HG03520 (cell line): ENCODE measurements at regions not wholly inside any gene's neighbourhood (a gene's known extent, or its start where the extent isn't known, plus 50 kb on each side); places are given as distances from the start of the nearest gene placed in this dataset.
A peak's percentile ranks its signal among the peaks of the same experiment; 100 is the strongest.

ENCODE experiments used
- ATAC-seq: cut with Tn5 transposase; IDR thresholded peaks from one replicate; pipeline ENCODE4 v1.9.1; 2021; ENCODE audit warnings: mild to moderate bottlenecking, moderate library complexity; ENCODE audit not compliant: unreplicated experiment

DNA sequence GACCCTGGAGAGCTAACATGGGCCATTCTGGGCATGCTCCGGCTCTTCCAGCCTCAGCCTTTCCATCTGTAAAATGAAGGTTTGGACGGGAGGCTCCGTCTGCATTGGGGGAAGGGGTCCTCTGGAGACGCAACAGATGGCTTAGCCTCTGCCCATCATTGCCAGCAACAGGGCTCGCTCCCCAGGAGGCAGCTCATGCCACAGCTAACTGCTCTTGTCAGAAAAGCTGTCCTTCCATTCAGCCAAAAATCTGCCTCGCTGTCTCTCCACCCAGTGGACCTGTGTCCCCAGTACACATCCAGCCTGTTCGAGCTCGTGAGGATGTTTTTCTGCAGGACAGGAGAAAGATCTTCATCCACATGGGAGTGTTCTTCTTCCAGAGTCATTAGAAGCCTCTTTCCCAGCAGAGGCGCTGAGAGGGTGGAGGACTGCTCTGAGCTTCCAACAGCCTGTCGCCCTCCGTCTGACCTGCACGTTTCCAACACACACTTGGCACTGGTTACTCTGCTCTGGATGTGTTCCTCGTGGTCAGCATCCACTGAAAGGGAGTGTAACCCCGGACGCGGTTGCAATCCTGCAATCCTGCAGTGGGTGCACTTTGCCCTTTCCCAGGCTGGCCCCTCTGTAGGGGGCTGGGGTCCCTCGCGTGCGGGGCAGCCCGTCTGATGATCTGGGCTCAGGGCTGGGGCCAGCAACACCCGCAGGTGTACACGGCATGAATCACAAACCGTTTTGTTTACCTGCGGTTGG is 1340.9 kb downstream of the TBC1D22A start:
- ATAC-seq = no peak

DNA sequence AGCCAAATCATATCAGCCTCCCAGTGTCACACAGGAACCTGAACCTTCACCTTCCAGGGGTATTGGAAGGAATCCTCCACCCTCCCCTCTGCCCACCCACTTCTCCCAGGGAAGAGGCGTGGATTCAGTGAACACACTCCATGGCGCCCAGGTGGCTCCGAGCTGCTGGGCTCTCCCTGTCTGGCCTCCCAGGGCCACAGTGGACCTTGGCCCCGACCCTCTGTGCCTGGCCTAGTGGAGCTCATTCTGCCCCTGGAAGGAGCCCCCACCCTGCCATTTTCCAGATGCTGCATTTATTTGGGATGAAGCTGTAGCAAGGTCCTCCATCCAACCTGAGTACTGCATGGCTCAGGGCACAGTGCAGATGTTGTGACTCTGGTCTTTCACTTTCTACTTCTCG is 1340.1 kb downstream of the TBC1D22A start:
- ATAC-seq = no peak

DNA sequence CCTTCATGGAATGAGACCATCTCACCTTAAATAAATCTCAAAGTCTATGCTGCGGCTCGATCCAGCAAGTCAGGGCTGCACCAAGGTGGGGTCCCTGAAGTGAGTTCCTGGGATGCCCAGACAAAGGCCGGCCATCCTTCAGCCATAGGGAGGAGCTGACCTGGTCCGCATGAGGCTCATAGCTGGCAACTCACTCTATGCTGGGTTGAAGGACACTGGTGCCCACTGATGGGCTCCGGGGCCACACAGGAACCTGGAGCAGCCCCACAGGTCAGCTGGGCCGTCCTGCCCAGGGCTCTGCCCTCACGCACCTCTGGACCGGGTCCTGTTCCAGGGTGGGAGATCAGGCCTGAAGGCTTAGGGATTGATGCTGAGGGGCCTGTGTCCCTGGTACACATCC is 1339.3 kb downstream of the TBC1D22A start:
- ATAC-seq = no peak

GRCh38 chr22:48100685-48101417 is 1338.4 kb downstream of the TBC1D22A start:
- ATAC-seq = no peak

- no peak for ATAC-seq
Observed at GRCh38 chr22:48099671-48100070, 1337.2 kb downstream of the TBC1D22A start.

GRCh38 chr22:48099251-48099650 is 1336.8 kb downstream of the TBC1D22A start:
- no peak for ATAC-seq

DNA sequence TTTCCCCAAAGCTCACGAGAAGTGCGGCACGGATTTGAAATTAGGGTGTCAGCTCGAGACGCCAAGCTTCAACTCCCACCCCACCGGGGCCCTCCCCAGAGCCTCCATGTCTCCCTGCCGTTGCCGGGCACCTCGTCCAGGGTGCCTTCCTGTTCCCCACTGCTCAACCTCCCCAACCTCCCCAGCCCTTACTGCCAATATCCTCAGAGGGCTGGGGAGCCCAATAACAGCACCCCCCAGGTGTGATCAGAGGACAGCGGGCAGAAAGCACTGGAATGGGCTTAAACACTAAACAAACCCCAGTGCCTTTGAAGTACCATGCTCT is 1336.4 kb downstream of the TBC1D22A start:
- ATAC-seq = peak; percentile 17

GRCh38 chr22:48098243-48098920 is 1335.9 kb downstream of the TBC1D22A start:
- peak; percentile 85 for ATAC-seq

DNA sequence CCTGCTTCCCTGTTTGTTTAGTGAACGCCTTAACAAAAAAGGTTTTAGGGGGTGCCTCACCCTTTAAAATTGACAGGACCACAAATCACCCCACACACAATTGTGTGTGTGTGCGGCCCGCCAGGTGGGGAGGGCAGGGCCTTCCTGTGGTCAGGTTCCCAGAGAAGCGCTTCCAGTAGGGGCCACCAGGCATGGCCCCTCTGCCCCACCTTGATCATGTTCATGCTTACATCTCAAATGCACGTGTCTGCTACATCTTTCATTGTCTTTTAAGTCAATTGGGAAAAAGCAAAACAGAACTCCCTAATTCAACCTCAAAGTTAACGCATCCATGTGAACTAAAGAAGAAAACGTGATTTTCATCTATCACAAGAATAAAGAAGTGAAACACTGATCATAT is 1335.3 kb downstream of the TBC1D22A start:
- peak; percentile 21 for ATAC-seq

DNA sequence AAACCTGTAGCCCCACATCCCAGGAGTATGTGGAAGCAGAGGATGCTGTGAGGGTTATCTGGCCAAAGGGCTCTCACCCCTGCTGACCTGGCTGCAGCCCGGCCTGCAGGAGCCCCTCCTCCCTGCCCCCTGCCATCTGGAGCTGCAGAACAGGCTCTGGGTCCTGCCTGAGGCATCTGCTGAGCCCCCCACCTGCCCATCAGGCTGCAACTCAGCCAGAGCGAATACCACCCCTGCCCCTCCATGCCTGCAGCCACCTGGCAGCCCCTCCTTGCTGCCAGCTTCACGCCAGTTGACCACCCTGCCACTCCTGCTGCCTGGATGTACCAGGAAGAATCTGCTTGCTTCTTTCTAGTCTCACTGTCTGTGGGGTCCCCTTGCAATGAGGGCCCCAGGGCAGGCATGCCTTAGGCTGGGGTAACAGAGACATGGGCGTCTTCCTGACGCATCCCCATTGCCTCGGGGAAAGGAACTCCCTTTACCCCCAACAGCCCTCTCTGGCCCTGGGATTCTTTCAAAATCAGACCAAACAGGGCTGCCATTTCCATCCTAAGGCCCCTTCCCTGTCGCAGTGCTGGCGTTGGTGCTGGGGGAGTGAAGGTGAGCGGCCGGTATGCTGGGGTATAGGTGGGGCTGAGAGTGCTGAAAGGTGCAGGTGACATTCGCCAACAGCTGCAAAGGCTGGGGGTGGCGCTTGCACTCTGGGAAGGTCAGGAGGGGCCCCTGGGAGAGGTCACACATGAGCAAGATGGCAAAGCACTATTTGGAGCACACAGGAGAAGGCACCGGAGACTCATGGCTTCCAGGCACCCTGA is 1334.6 kb downstream of the TBC1D22A start:
- ATAC-seq = no peak

GRCh38 chr22:48096411-48096810 is 1334.0 kb downstream of the TBC1D22A start:
- ATAC-seq = no peak

GRCh38 chr22:48093981-48094380 is 1331.5 kb downstream of the TBC1D22A start:
- no peak for ATAC-seq

DNA sequence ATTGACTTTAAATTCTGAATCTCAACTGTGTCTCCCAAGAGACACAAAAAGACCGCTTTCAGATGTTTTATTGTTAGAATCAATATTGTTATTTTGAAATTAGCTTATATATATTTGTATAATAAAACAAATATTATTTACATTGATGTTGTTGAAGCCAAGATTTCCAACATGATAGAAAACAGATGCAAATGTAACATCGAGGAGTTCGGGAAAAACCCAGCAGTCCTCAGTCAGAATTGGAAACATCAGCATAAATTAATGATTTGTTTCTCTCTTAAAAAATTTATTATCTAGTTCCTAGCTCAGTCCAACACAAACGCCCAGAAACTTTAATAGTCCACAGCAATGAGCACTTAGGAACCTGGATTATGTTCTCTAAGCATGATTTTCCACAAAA is 1330.4 kb downstream of the TBC1D22A start:
- no peak for ATAC-seq

DNA sequence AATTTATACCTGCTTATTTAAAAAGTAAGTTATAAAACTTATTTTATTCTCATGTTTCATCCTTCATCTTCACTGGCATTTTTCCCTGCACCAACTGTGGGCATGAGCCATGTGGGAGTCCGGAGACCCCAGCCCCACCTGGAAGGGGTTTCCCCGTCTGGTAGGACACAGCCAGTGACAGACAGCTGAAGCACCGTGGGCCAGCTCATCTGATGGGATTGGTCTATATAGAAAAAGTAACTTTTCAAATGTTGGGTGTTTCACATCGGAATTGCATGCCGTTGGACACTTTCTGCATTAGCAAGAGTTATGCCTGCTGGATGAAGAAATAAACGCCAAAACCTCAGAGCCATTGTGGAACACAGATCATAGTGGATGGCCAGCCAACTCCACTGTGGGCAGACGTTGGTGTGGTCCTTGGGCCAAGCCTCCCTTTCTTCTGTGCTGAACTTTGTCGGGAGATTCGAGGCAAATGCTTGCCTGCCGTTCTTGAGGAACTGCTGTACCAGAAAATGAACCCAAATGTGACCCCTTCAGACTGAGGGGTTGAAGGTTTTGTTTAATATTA is 1329.3 kb downstream of the TBC1D22A start:
- no peak for ATAC-seq

DNA sequence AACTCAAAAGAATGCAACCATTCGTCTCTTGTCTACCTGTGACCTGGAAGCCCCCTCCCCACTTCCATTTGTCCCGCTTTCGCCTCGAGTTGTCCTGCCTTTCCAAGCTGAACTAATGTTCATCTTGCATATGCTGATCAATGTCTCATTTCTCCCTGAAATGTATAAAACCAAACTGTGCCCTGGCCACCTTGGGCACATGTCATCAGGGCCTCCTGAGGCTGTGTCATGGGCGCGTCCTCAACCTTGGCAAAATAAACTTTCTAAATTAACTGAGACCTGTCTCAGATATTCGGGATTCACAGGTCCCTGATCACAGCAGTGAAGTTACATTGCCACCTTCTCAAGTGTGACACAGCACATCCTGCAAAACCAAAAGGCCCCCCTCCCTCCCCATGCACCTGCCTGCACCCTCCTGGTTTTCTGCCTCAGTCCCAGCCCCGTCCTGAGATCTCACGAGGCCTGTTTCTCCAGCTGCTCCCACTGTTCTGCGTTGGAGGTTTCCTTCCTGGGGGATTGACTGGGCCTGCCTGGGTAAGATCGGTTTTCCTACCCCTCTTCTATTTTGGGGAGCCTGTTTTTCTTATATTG is 1328.7 kb downstream of the TBC1D22A start:
- ATAC-seq = no peak

DNA sequence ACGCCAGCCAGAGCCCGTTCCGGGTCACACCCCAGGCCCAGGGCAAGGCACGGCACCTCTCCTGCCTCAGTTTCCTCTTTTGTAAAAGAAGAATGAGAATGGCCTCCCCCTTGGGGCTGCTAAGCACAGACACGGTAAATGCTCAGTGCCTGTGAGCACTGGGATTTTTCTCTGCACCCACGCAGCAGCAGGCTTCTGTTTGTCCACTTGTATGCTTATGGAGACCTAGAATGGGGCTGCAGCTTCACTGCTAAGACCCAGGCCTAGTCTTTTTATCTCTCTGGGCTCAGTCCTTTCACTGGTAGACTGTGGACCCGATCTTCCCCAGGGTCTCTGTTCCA is 1327.9 kb downstream of the TBC1D22A start:
- ATAC-seq = no peak

DNA sequence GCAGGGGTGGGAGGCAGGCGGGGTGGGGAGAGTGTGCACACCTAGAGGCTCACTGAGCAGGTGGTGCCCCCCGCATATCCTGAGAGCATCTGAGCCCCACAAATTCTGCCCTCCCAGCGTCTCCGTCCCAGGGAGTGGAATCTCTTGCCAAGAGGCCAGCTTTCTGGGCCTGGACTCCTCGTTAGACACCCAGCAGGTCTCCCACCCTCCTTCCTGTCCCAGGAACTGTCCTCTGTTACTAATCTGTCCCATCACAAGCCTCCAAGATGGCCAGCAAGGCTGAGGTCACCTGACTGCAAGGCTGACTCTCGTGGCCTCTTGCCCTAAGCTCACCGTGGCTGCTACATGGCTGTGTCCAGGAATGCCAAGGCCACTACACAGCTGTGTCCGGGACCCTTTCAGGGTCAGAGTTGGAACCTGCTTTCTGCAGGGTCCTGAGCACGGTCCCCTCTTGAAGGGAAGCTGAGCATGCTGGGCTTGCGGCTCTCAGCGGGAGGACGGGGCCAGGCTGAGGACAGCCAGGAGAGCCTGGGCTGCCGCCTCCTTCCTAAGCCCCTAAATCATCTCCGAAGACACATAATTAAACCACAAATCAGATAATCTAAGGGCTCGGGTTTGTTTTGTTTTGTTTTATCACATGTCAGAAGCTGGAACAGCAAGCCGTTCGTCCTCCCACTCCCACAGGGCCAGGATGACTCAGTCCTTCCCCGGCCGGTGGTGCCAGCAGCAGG is 1327.3 kb downstream of the TBC1D22A start:
- no peak for ATAC-seq

GRCh38 chr22:48088926-48089536 is 1326.6 kb downstream of the TBC1D22A start:
- no peak for ATAC-seq

DNA sequence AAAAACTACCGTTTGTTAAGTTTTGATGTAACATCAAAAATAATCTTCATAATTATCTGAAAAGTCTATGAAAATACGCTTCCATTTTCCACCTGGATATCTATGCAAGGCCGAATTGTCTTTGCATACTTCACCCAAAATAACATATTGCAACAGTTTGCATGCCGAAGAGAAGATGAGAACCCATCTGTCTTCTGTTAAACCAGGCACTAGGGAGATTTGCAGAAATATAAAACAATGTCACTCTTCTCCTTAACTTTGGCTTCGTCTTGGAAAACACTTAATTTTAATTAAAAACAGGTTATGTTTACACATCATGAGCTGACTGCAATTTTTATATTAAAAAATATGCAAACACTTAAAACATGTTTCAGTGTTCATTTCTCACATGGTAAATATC is 1325.8 kb downstream of the TBC1D22A start:
- ATAC-seq = no peak
